ENCODE measurements at regions not wholly inside any gene's neighbourhood (a gene's known extent, or its start where the extent isn't known, plus 50 kb on each side); places are given as distances from the start of the nearest gene placed in this dataset.

DNA sequence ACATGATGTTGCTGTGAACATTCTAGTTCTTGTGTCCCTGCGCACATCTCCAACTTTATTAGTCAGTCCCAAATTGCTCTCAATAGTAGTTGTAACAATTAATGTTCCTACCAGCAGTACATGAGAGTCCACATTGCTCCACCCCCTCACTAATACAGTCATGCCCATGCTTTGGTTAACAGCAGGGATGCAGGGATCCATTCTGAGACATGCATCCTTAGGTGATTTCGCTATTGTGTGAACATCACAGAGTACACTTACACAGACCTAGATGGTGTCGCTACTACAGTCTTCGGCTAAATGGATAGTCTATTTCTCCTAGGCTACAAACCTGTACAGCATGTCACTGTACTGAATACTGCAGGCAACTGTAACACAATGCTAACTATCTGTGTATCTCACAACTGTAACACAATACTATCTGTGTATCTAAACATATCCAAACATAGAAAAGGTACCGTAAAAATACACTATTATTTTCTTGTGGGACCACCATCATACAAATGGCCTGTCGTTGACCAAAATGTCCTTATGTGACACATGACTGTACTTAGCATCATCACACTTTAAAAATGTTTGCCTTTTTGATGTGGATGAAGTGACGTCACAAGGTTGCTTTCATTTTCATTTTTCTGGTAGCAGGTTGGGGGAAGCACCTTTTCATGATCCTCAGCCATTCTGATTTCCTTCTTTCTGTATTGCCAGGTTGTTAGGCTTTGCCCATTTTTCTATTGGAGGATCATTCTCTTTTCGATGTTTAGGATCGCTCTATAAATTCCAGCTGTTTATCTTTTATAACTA is 82.9 kb upstream of the RNF152 start:
- TF ChIP-seq, protein P1, sequence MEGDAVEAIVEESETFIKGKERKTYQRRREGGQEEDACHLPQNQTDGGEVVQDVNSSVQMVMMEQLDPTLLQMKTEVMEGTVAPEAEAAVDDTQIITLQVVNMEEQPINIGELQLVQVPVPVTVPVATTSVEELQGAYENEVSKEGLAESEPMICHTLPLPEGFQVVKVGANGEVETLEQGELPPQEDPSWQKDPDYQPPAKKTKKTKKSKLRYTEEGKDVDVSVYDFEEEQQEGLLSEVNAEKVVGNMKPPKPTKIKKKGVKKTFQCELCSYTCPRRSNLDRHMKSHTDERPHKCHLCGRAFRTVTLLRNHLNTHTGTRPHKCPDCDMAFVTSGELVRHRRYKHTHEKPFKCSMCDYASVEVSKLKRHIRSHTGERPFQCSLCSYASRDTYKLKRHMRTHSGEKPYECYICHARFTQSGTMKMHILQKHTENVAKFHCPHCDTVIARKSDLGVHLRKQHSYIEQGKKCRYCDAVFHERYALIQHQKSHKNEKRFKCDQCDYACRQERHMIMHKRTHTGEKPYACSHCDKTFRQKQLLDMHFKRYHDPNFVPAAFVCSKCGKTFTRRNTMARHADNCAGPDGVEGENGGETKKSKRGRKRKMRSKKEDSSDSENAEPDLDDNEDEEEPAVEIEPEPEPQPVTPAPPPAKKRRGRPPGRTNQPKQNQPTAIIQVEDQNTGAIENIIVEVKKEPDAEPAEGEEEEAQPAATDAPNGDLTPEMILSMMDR (IDR thresholded peaks at IDR 0.05) = no peak
- TF ChIP-seq POLR2A (IDR thresholded peaks at IDR 0.05) (no peak), EP300 (IDR thresholded peaks at IDR 0.05) (no peak)

All from tibial nerve (tissue), 4 donors.